ENCODE measurements at regions not wholly inside any gene's neighbourhood (a gene's known extent, or its start where the extent isn't known, plus 50 kb on each side); places are given as distances from the start of the nearest gene placed in this dataset.

DNA sequence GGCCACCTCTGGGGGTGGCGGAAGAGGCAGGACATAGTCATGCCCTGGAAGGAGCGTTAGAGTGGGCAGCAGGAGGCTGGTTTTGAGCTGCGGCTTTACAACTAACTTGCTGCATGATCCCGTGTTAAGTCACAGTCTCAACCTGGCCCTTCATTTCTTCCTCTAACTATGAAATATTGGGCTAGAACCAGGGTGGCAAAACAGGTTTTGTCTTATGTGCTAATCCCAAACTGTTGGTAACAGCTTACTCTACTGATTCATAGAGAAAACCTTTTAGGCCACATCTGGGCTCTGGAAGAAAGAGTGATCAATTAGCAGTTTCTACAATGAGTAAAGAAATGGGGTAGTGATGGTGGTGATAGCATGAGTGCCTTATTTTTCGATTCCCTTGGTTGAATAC lies 74.1 kb upstream of the CLINT1 start:
- Histone ChIP-seq H3F3A (ENCODE audit: low read length, unreplicated experiment) (no peaks in the 10 kb centered on the region), H3K4me3 (ENCODE audit: low read length) (no peak overlapping the region), H3K9ac (ENCODE audit: low read length) (no peak overlapping the region), H3K27ac (ENCODE audit: low read length) (no peak overlapping the region), H3K4me1 (ENCODE audit: insufficient read depth, low read length) (no peaks in the 10 kb centered on the region), H3K9me2 (replicated peaks; ENCODE audit: low read length) (no peaks in the 10 kb centered on the region), H2AFZ (ENCODE audit: low read length) (no peak overlapping the region), H3K4me2 (ENCODE audit: low read length) (no peak overlapping the region), H3K79me2 (ENCODE audit: low read length) (no peaks in the 10 kb centered on the region), H4K20me1 (ENCODE audit: low read length) (no peaks in the 10 kb centered on the region), H3K27me3 (ENCODE audit: low read length) (no peaks in the 10 kb centered on the region), H3K9me3 (ENCODE audit: low read length) (peaks cover 7% of the 10 kb centered on the region; the same call in 1 of the 2 replicates), H3K36me3 (ENCODE audit: low read depth, low read length) (no peaks in the 10 kb centered on the region)
- CTCF ChIA-PET: interaction anchor here (1.0 kb wide), 1 partner anchor 16 kb away, joined by 4 read pairs; no protein-coding TSS in a partner anchor
- DNase-seq (no peak), ATAC-seq (no peak)
- no TSS peak for BruUV-seq (replicated peaks)
- TF ChIP-seq, protein P1, sequence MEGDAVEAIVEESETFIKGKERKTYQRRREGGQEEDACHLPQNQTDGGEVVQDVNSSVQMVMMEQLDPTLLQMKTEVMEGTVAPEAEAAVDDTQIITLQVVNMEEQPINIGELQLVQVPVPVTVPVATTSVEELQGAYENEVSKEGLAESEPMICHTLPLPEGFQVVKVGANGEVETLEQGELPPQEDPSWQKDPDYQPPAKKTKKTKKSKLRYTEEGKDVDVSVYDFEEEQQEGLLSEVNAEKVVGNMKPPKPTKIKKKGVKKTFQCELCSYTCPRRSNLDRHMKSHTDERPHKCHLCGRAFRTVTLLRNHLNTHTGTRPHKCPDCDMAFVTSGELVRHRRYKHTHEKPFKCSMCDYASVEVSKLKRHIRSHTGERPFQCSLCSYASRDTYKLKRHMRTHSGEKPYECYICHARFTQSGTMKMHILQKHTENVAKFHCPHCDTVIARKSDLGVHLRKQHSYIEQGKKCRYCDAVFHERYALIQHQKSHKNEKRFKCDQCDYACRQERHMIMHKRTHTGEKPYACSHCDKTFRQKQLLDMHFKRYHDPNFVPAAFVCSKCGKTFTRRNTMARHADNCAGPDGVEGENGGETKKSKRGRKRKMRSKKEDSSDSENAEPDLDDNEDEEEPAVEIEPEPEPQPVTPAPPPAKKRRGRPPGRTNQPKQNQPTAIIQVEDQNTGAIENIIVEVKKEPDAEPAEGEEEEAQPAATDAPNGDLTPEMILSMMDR (conservative IDR thresholded peaks at IDR 0.05; ENCODE audit: low read depth, low read length): no peak
- no peak for TF ChIP-seq EZH2phosphoT487 (IDR thresholded peaks at IDR 0.05; ENCODE audit: borderline replicate concordance, low read length)
- TF ChIP-seq EZH2 (IDR thresholded peaks at IDR 0.05; ENCODE audit: low read length, unreplicated experiment): no peak
- intact Hi-C loops (cut with micrococcal nuclease): no loop called here
- POLR2A ChIA-PET (ENCODE audit: unreplicated experiment): no interaction called here

DNA sequence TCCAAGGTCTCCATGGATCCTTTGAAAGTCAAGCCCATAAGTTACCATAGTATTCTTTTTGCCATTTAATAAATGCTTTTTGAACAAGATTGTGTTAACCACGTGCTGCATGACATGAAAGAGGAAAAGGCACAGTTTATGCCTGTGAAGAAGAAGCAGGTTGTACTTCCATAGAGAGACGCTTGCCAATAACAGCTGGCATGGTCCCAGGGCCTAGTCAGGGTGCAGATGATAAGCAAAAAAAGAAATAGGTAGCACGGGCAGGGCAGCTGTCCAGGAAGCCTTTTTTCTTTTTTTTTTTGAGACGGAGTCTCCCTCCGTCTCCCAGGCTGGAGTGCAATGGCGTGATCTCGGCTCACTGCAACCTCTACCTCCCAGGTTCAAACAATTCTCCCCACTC lies 71.8 kb upstream of the CLINT1 start:
- ATAC-seq (no peak), DNase-seq (no peak)
- TF ChIP-seq EZH2 (IDR thresholded peaks at IDR 0.05; ENCODE audit: low read length, unreplicated experiment) (no peak), EZH2phosphoT487 (IDR thresholded peaks at IDR 0.05; ENCODE audit: borderline replicate concordance, low read length) (no peak)
- TF ChIP-seq, protein P1 (conservative IDR thresholded peaks at IDR 0.05; ENCODE audit: low read depth, low read length): no peak
- H2AFZ ChIP-seq (ENCODE audit: low read length): no peak overlapping the region
- intact Hi-C loops (cut with micrococcal nuclease): no loop called here
- no peaks in the 10 kb centered on the region for H3K79me2 ChIP-seq (ENCODE audit: low read length)
- no peak overlapping the region for H3K4me3 ChIP-seq (ENCODE audit: low read length)
- no peaks in the 10 kb centered on the region for H3K36me3 ChIP-seq (ENCODE audit: low read depth, low read length)
- no peaks in the 10 kb centered on the region for H3K4me1 ChIP-seq (ENCODE audit: insufficient read depth, low read length)
- H3K9ac ChIP-seq (ENCODE audit: low read length): no peak overlapping the region
- no peaks in the 10 kb centered on the region for H3F3A ChIP-seq (ENCODE audit: low read length, unreplicated experiment)
- CTCF ChIA-PET: no interaction called here
- BruUV-seq (replicated peaks): no TSS peak
- H3K4me2 ChIP-seq (ENCODE audit: low read length): no peak overlapping the region
- H3K9me2 ChIP-seq (replicated peaks; ENCODE audit: low read length): no peaks in the 10 kb centered on the region
- peaks cover 7% of the 10 kb centered on the region; the same call in 1 of the 2 replicates for H3K9me3 ChIP-seq (ENCODE audit: low read length)
- POLR2A ChIA-PET (ENCODE audit: unreplicated experiment): no interaction called here
- H3K27ac ChIP-seq (ENCODE audit: low read length): no peak overlapping the region
- no peaks in the 10 kb centered on the region for H3K27me3 ChIP-seq (ENCODE audit: low read length)
- no peaks in the 10 kb centered on the region for H4K20me1 ChIP-seq (ENCODE audit: low read length)

DNA sequence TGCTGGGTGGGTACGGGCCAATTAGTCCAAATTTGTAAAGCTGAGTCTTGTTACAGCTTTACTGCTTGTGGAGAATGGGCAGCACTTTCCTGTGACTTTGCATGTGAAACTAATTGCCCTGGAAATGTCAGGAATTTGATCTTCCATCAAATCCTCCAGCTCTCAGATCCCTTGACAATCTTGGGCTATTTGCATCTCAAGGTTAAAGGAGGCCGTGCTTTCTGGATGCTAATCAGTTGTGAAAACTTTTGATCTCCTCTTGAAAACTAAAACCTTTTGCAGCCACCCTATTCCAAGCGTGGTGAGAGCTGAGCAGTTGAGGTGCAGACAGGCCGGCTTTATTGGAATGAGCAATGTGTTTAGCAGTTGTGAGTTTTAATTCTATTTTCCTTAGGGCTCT lies 68.0 kb upstream of the CLINT1 start:
- H3K27ac ChIP-seq (ENCODE audit: low read length): no peak overlapping the region
- ATAC-seq: no peak
- no peaks in the 10 kb centered on the region for H4K20me1 ChIP-seq (ENCODE audit: low read length)
- H3K79me2 ChIP-seq (ENCODE audit: low read length): no peaks in the 10 kb centered on the region
- CTCF ChIA-PET: interaction anchor here (0.6 kb wide), 1 partner anchor 125 kb away, joined by 3 read pairs; no protein-coding TSS in a partner anchor
- H3K4me3 ChIP-seq (ENCODE audit: low read length): no peak overlapping the region
- no peak overlapping the region for H3K9ac ChIP-seq (ENCODE audit: low read length)
- no peak overlapping the region for H3K4me2 ChIP-seq (ENCODE audit: low read length)
- intact Hi-C loops (cut with micrococcal nuclease): no loop called here
- no TSS peak for BruUV-seq (replicated peaks)
- no peak for DNase-seq
- H3K4me1 ChIP-seq (ENCODE audit: insufficient read depth, low read length): no peaks in the 10 kb centered on the region
- H3F3A ChIP-seq (ENCODE audit: low read length, unreplicated experiment): no peaks in the 10 kb centered on the region
- H3K27me3 ChIP-seq (ENCODE audit: low read length): no peaks in the 10 kb centered on the region
- POLR2A ChIA-PET (ENCODE audit: unreplicated experiment): interaction anchor here (0.6 kb wide), 1 partner anchor 162 kb away, joined by 3 read pairs; no protein-coding TSS in a partner anchor
- no peaks in the 10 kb centered on the region for H3K36me3 ChIP-seq (ENCODE audit: low read depth, low read length)
- H2AFZ ChIP-seq (ENCODE audit: low read length): 0 out of 2 replicates have a peak overlapping the region, but pooled peaks have one; percentile 10
- H3K9me3 ChIP-seq (ENCODE audit: low read length): no peaks in the 10 kb centered on the region
- TF ChIP-seq EZH2 (IDR thresholded peaks at IDR 0.05; ENCODE audit: low read length, unreplicated experiment) (no peak), EZH2phosphoT487 (IDR thresholded peaks at IDR 0.05; ENCODE audit: borderline replicate concordance, low read length) (no peak)
- TF ChIP-seq, protein P1 (conservative IDR thresholded peaks at IDR 0.05; ENCODE audit: low read depth, low read length): no peak
- no peaks in the 10 kb centered on the region for H3K9me2 ChIP-seq (replicated peaks; ENCODE audit: low read length)

Data from PC-3 (cell line).